ENCODE measurements at regions not wholly inside any gene's neighbourhood (a gene's known extent, or its start where the extent isn't known, plus 50 kb on each side); places are given as distances from the start of the nearest gene placed in this dataset.

- no peak for DNase-seq
- Mint-ChIP-seq H3K4me3 (no peak overlapping the region), H3K4me1 (ENCODE audit: low read depth) (no peaks in the 10 kb centered on the region), H3K36me3 (ENCODE audit: low read depth) (no peaks in the 10 kb centered on the region), H3K27ac (no peak overlapping the region), H3K9me3 (peaks cover 42% of the 10 kb centered on the region), H3K27me3 (ENCODE audit: insufficient read depth) (no peaks in the 10 kb centered on the region)
- TF ChIP-seq, protein P1, sequence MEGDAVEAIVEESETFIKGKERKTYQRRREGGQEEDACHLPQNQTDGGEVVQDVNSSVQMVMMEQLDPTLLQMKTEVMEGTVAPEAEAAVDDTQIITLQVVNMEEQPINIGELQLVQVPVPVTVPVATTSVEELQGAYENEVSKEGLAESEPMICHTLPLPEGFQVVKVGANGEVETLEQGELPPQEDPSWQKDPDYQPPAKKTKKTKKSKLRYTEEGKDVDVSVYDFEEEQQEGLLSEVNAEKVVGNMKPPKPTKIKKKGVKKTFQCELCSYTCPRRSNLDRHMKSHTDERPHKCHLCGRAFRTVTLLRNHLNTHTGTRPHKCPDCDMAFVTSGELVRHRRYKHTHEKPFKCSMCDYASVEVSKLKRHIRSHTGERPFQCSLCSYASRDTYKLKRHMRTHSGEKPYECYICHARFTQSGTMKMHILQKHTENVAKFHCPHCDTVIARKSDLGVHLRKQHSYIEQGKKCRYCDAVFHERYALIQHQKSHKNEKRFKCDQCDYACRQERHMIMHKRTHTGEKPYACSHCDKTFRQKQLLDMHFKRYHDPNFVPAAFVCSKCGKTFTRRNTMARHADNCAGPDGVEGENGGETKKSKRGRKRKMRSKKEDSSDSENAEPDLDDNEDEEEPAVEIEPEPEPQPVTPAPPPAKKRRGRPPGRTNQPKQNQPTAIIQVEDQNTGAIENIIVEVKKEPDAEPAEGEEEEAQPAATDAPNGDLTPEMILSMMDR (IDR thresholded peaks at IDR 0.05), result no peak
Observed at GRCh38 chr5:117102591-117102990, 528.0 kb upstream of the SEMA6A start.

- no peak for DNase-seq
Observed at GRCh38 chr5:117100176-117100575, 525.6 kb upstream of the SEMA6A start.

GRCh38 chr5:117098094-117098493 lies 523.5 kb upstream of the SEMA6A start:
- TF ChIP-seq, protein P1 (IDR thresholded peaks at IDR 0.05), result no peak
- H3K4me3 Mint-ChIP-seq, result no peak overlapping the region
- peaks cover 31% of the 10 kb centered on the region for H3K9me3 Mint-ChIP-seq
- no peaks in the 10 kb centered on the region for H3K36me3 Mint-ChIP-seq (ENCODE audit: low read depth)
- no peak for DNase-seq
- H3K27ac Mint-ChIP-seq, result no peak overlapping the region
- no peaks in the 10 kb centered on the region for H3K27me3 Mint-ChIP-seq (ENCODE audit: insufficient read depth)
- H3K4me1 Mint-ChIP-seq (ENCODE audit: low read depth), result no peaks in the 10 kb centered on the region

More at GRCh38 chr5:117100176-117100575, 525.6 kb upstream of the SEMA6A start:
- H3K9me3 Mint-ChIP-seq, result peaks cover 36% of the 10 kb centered on the region
- H3K4me3 Mint-ChIP-seq, result no peak overlapping the region
- H3K27me3 Mint-ChIP-seq (ENCODE audit: insufficient read depth), result no peaks in the 10 kb centered on the region
- H3K27ac Mint-ChIP-seq, result no peak overlapping the region
- H3K4me1 Mint-ChIP-seq (ENCODE audit: low read depth), result no peaks in the 10 kb centered on the region
- no peaks in the 10 kb centered on the region for H3K36me3 Mint-ChIP-seq (ENCODE audit: low read depth)
- TF ChIP-seq, protein P1 (IDR thresholded peaks at IDR 0.05), result no peak

DNA sequence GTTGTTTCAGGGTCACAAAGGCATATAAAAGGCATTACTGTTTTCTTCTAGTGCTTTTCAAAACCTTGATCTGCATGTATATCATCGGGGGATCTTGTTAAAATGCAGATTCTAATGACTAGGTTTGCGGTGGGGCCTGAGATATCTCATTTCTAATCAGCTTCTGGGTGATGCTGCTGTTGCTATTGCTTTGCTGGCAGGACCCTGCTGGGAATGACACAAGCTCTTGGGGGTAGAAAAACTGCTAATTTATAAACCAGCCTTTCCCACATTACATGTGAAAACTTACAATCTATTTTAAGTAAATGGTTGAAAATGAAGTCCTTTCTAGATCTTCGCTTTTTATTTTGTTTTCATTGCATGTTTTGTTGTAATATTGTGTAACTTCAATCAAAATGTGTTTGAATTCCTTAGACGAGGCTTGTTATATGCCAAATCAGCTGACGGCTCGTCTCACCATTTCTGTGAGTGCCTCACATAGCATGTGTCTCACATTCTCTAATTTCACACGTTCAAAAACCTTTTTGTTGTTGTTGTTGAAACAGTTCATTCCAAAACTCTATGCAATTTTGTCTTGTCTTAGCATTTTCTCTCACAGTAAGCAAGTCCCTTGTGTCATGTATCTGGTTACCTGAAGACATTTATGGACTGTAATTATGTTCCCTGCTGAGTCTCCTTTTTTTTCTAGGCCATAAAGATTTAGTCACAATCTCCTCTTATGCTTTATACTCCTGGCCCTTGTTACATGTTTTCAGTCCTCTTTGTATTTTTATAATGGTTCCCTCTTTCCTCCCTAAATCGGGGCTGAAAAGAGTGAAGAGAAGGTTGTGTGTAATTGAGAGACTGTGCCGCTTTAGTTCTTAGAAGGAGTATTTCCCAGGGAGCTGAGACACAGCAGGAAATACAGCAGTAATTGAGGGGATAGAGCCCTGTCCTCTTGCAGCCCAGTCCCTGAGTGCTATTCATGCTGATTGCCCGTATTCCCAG lies 521.0 kb upstream of the SEMA6A start:
- H3K4me3 Mint-ChIP-seq, result no peak overlapping the region

GRCh38 chr5:117094114-117094815 lies 519.6 kb upstream of the SEMA6A start:
- H3K4me1 Mint-ChIP-seq (ENCODE audit: low read depth), result no peaks in the 10 kb centered on the region
- H3K9me3 Mint-ChIP-seq, result peaks cover 32% of the 10 kb centered on the region
- H3K4me3 Mint-ChIP-seq, result no peak overlapping the region
- no peaks in the 10 kb centered on the region for H3K36me3 Mint-ChIP-seq (ENCODE audit: low read depth)
- no peak for DNase-seq
- H3K27me3 Mint-ChIP-seq (ENCODE audit: insufficient read depth), result no peaks in the 10 kb centered on the region
- TF ChIP-seq, protein P1 (IDR thresholded peaks at IDR 0.05), result no peak
- H3K27ac Mint-ChIP-seq, result no peak overlapping the region

More for the DNA sequence above, 521.0 kb upstream of the SEMA6A start:
- peaks cover 32% of the 10 kb centered on the region for H3K9me3 Mint-ChIP-seq
- H3K4me1 Mint-ChIP-seq (ENCODE audit: low read depth), result no peaks in the 10 kb centered on the region
- DNase-seq, result no peak
- TF ChIP-seq, protein P1 (IDR thresholded peaks at IDR 0.05), result no peak
- H3K27ac Mint-ChIP-seq, result no peak overlapping the region
- H3K36me3 Mint-ChIP-seq (ENCODE audit: low read depth), result no peaks in the 10 kb centered on the region
- H3K27me3 Mint-ChIP-seq (ENCODE audit: insufficient read depth), result no peaks in the 10 kb centered on the region

All from HFFc6 (cell line).